ENCODE measurements at regions not wholly inside any gene's neighbourhood (a gene's known extent, or its start where the extent isn't known, plus 50 kb on each side); places are given as distances from the start of the nearest gene placed in this dataset.

- Histone ChIP-seq H3K4me1 (no peaks in the 10 kb centered on the region), H3K27ac (no peak overlapping the region), H3K27me3 (no peaks in the 10 kb centered on the region), H3K9me3 (no peaks in the 10 kb centered on the region), H3K4me3 (no peak overlapping the region), H3K36me3 (no peaks in the 10 kb centered on the region)
- DNase-seq (no peak), ATAC-seq (peak in 1 of 4 donors; percentile 36), FAIRE-seq (no peak)
- 74 to 91% methylated on average over 4 of the region's 4 CpGs for WGBS, 2 donors
- TF ChIP-seq CTCF (IDR thresholded peaks at IDR 0.05): no peak
- intact Hi-C loops (cut with DNase I): no loop called here
Observed at GRCh38 chr12:4223273-4223845, 50.2 kb upstream of the CCND2 start.

GRCh38 chr12:4221258-4221620 lies 52.3 kb upstream of the CCND2 start:
- intact Hi-C loops (cut with DNase I): no loop called here
- FAIRE-seq: no peak

GRCh38 chr12:4220536-4221257 lies 52.9 kb upstream of the CCND2 start:
- Histone ChIP-seq H3K4me1 (no peaks in the 10 kb centered on the region), H3K36me3 (no peaks in the 10 kb centered on the region), H3K9me3 (no peaks in the 10 kb centered on the region), H3K27me3 (no peaks in the 10 kb centered on the region), H3K27ac (no peak overlapping the region), H3K4me3 (no peak overlapping the region)
- TF ChIP-seq CTCF (IDR thresholded peaks at IDR 0.05): no peak
- intact Hi-C loops (cut with DNase I): no loop called here
- WGBS, 2 donors: 80 to 85% methylated on average over 7 of the region's 7 CpGs
- DNase-seq (no peak), FAIRE-seq (no peak), ATAC-seq (no peak)

More at GRCh38 chr12:4221258-4221620, 52.3 kb upstream of the CCND2 start:
- H3K4me3 ChIP-seq: no peak overlapping the region
- DNase-seq (no peak), ATAC-seq (no peak)
- H3K27ac ChIP-seq: no peak overlapping the region
- no peaks in the 10 kb centered on the region for H3K36me3 ChIP-seq
- H3K4me1 ChIP-seq: no peaks in the 10 kb centered on the region
- H3K27me3 ChIP-seq: no peaks in the 10 kb centered on the region
- no peaks in the 10 kb centered on the region for H3K9me3 ChIP-seq
- no peak for TF ChIP-seq CTCF (IDR thresholded peaks at IDR 0.05)

- DNase-seq: no peak
- H3K27ac ChIP-seq: no peak overlapping the region
- no peaks in the 10 kb centered on the region for H3K4me1 ChIP-seq
- no peak overlapping the region for H3K4me3 ChIP-seq
- no peak for TF ChIP-seq CTCF (IDR thresholded peaks at IDR 0.05)
- intact Hi-C loops (cut with DNase I): no loop called here
- ATAC-seq: no peak
- H3K9me3 ChIP-seq: no peaks in the 10 kb centered on the region
- 87 to 90% methylated on average over 6 of the region's 6 CpGs for WGBS, 2 donors
- H3K27me3 ChIP-seq: no peaks in the 10 kb centered on the region
- no peaks in the 10 kb centered on the region for H3K36me3 ChIP-seq
- FAIRE-seq: no peak
Observed at GRCh38 chr12:4217091-4217490, 56.5 kb upstream of the CCND2 start.

- FAIRE-seq (no peak), DNase-seq (no peak), ATAC-seq (no peak)
- Histone ChIP-seq H3K4me1 (no peaks in the 10 kb centered on the region), H3K9me3 (no peaks in the 10 kb centered on the region), H3K36me3 (no peaks in the 10 kb centered on the region), H3K27ac (no peak overlapping the region), H3K27me3 (no peaks in the 10 kb centered on the region), H3K4me3 (no peak overlapping the region)
- intact Hi-C loops (cut with DNase I): no loop called here
- TF ChIP-seq CTCF (IDR thresholded peaks at IDR 0.05): no peak
- 68 to 81% methylated on average over 5 of the region's 5 CpGs for WGBS, 2 donors
Observed at GRCh38 chr12:4216187-4216927, 57.2 kb upstream of the CCND2 start.

Data from pancreas (tissue), 10 donors.